HG03439 (cell line): ENCODE measurements at regions not wholly inside any gene's neighbourhood (a gene's known extent, or its start where the extent isn't known, plus 50 kb on each side); places are given as distances from the start of the nearest gene placed in this dataset.
"Not testable (repeated sequence)": the region's sequence is repeated elsewhere in the genome, so short reads cannot be mapped to it uniquely, and the experiment has no call there.

ENCODE experiments used
- ATAC-seq: cut with Tn5 transposase; IDR thresholded peaks from one replicate; pipeline ENCODE4 v1.9.1; 2021; ENCODE audit warnings: mild to moderate bottlenecking, moderate library complexity; ENCODE audit not compliant: unreplicated experiment

- no peak for ATAC-seq
Measured at GRCh38 chr13:99796175-99796819, 175.3 kb downstream of the ZIC5 start.

- no peak for ATAC-seq
Measured at GRCh38 chr13:99792079-99792921, 179.3 kb downstream of the ZIC5 start.

GRCh38 chr13:99782669-99783068, 188.9 kb downstream of the ZIC5 start:
- no peak for ATAC-seq

GRCh38 chr13:99778500-99778899, 193.1 kb downstream of the ZIC5 start:
- ATAC-seq: no peak

GRCh38 chr13:99777873-99778272, 193.7 kb downstream of the ZIC5 start:
- ATAC-seq: no peak

- no peak for ATAC-seq
Measured at GRCh38 chr13:99774644-99775043, 196.9 kb downstream of the ZIC5 start.

GRCh38 chr13:99768986-99769385, 202.6 kb downstream of the ZIC5 start:
- no peak for ATAC-seq

- no peak for ATAC-seq
Measured at GRCh38 chr13:99766641-99767045, 204.9 kb downstream of the ZIC5 start.

GRCh38 chr13:99765869-99766268, 205.7 kb downstream of the ZIC5 start:
- ATAC-seq: no peak

GRCh38 chr13:99760456-99760855, 211.1 kb downstream of the ZIC5 start:
- no peak for ATAC-seq

- no peak for ATAC-seq
Measured at GRCh38 chr13:99759163-99759552, 212.4 kb downstream of the ZIC5 start.

- no peak for ATAC-seq
Measured at GRCh38 chr13:99758460-99759162, 213.0 kb downstream of the ZIC5 start.

GRCh38 chr13:99757756-99758459, 213.7 kb downstream of the ZIC5 start:
- ATAC-seq: no peak

- ATAC-seq: no peak
Measured at GRCh38 chr13:99756281-99756680, 215.3 kb downstream of the ZIC5 start.

- ATAC-seq: not testable (repeated sequence)
Measured at GRCh38 chr13:99754750-99755149, 216.8 kb downstream of the ZIC5 start.

- no peak for ATAC-seq
Measured at GRCh38 chr13:99752373-99752772, 219.2 kb downstream of the ZIC5 start.

- no peak for ATAC-seq
Measured at GRCh38 chr13:99751517-99752199, 219.9 kb downstream of the ZIC5 start.

- ATAC-seq: no peak
Measured at GRCh38 chr13:99750951-99751350, 220.6 kb downstream of the ZIC5 start.

GRCh38 chr13:99749271-99750019, 222.1 kb downstream of the ZIC5 start:
- no peak for ATAC-seq

GRCh38 chr13:99747403-99747710, 224.2 kb downstream of the ZIC5 start:
- ATAC-seq: no peak
